ENCODE measurements at regions not wholly inside any gene's neighbourhood (a gene's known extent, or its start where the extent isn't known, plus 50 kb on each side); places are given as distances from the start of the nearest gene placed in this dataset.
"Not testable (repeated sequence)": the region's sequence is repeated elsewhere in the genome, so short reads cannot be mapped to it uniquely, and the experiment has no call there.

DNA sequence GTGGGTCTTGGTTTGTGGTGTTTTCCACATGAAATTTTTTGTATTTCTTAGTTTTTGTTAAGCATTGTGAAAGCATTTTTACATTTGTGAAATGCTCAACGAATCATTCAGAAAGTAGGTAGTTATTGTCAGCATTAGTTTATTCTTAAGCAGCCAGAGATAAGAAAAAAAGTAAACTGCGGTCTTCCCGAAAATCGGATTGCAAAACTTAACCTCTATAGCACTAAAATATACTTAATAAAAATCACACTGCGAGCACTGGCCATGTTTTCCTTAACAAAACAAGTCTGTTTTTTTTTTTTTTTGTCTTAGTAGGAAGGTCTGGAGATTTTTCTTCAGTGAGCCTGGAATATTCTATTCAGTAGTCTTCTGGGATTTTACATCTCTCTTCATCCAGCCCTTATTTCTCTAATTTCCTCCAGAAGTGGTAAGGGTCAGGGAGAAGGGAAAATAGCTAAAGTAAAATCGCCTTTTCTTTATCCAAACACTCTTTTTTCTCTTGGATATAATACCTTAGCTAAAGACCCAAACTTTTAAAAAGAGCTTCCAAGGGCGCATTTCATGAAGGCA lies 289.9 kb downstream of the DMAC1 start:
- in situ Hi-C loops (cut with HindIII; ENCODE audit: low pct_unique_long_range_greater_than_20kb, low sequenced_read_pairs): no loop called here
- no peak for DNase-seq (ENCODE audit: low read depth, low spot score)

DNA sequence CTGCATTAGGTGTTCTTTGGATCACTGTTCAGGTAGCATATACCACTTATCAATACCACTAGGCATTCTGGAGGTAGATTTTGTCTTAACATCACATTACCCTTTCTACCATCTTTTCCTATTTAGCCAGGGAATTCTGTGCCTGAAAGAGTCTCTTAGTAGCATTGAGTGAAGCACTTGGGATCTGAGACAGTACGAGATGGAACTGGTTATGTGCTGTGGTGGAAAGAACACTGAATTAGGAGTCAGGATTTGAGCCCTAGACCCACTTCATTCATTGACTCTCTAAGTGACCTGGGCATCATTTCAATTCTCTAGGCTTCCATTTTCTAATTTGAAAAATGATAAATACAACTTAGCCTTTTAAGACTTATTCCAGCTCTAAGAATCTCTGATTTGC lies 291.1 kb downstream of the DMAC1 start:
- in situ Hi-C loops (cut with HindIII; ENCODE audit: low pct_unique_long_range_greater_than_20kb, low sequenced_read_pairs): no loop called here
- DNase-seq (ENCODE audit: low read depth, low spot score): no peak

DNA sequence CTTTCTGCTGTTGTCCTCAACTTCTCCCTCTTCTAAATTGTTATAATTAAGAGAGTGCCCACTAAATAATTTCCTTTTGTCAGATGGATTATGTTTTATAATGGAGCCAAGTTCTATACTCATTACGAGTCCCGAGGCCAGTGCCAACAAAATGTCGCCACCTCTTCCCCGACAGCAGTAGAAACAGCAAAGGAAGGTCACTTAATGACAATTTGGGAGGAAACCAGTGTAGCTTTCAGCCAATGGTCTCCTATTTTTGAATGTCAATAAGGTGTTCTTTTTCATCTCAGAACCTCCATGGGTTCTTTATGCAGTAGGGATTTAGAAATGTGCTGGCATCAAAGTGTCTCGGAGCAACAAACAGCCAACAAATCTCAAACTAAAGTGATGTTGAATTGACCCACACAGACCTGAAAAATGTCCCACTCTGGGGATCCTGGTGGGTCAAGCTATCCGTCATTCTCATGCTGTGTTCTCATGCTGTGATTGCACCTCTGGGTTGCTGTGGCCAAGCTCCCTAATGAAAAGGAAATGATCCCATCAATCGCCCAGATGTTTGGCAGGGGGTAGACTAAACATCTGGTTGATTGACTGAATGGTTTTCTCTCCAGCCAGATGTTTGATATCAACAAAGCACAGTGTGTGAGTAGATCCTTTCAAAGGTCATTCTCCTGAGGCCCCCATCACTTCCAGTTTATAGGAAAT lies 291.9 kb downstream of the DMAC1 start:
- in situ Hi-C loops (cut with HindIII; ENCODE audit: low pct_unique_long_range_greater_than_20kb, low sequenced_read_pairs): no loop called here
- no peak for DNase-seq (ENCODE audit: low read depth, low spot score)

DNA sequence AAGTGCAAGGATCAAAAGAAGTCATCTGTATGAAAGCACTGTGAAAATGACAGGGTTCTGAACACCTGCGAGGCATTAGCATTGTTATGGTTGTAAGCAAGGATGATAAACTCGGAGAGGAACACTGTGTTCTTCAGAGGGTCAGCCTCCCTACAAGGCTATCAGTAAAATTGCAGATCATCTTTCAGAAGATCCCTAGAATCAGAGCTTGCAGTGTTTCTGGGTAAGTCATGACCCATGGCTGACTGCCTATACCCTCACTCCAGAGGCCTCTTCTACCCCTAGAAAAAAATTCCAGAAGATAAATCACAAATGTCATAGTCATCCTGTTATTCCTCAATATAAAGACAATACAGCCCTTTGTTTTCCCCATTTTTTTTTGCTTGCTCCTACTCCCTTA lies 292.6 kb downstream of the DMAC1 start:
- DNase-seq (ENCODE audit: low read depth, low spot score): no peak
- in situ Hi-C loops (cut with HindIII; ENCODE audit: low pct_unique_long_range_greater_than_20kb, low sequenced_read_pairs): no loop called here

DNA sequence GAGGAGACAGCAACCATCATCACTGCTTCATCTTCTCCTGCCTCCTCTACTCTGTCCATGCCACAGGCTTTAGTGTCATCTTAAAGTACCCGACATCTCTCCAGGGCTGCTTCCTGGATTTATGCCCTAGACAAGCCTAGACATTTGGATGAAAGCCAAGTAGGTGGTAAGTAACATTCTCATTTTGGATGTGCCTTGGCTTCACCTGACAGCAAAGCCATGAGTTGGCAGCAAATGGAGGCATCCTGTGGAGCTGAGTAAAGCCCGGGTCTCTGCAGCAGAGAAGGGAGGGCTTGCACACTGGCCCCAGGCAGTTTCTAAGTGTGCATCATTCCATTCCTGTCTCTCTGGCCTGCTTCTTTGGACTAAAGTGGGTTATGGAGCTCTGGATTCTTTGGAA lies 299.1 kb downstream of the DMAC1 start:
- no peak for DNase-seq (ENCODE audit: low read depth, low spot score)
- in situ Hi-C loops (cut with HindIII; ENCODE audit: low pct_unique_long_range_greater_than_20kb, low sequenced_read_pairs): no loop called here

DNA sequence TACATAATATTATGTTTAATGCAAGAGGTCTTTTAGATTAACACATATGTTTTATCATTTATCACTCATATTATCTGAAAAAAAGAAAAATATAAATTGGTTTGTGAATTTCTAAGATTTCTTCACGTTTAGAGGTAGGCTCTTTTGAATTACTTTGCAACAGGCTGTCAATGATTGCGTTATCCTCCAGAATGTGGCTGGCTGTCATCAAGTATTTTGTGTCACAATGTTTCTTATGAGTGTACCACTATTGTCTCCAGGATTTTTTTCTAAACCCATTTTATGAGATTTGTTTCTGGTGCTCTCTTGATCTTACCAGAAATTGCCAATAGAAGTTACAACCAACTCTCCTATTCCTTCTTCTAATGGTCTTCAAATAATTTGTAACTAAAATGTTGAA lies 307.9 kb downstream of the DMAC1 start:
- in situ Hi-C loops (cut with HindIII; ENCODE audit: low pct_unique_long_range_greater_than_20kb, low sequenced_read_pairs): no loop called here
- DNase-seq (ENCODE audit: low read depth, low spot score): no peak

DNA sequence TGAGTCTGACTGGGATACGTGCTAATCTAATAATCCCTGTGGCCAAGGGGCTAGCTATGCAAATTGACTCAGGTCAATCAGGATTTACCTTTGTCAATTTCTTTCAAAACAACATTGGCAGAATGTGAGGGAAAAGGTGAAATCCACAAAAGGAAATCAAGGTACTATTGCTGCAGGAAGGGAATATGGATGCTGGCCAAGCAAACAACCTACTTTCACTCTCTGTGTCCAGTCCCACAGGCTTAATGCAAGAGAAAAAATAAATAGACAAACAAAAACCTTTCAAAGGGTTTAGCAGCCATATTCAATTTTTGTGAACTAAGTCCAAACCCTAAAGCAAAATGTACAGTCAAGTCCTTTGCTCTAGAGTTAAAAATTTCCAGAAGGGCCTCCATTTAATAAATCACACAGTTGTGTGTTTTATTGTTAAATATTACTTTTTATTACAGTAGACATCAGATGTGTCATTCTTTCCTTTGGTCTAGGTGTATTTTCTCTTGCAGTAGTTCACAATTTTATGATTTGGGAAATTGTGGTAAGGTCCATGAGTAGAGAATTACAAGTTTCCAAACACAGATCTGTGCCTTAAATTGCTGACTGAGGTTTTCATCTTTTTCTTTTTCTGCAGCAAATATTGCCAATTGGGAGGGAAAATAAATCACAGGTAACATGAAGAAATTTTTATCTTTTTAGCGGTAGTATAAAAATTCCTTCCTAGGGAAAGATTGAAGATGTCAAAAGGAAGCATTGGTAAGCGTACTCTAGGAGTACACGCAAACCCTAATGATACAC lies 309.1 kb downstream of the DMAC1 start:
- DNase-seq (ENCODE audit: low read depth, low spot score): no peak
- in situ Hi-C loops (cut with HindIII; ENCODE audit: low pct_unique_long_range_greater_than_20kb, low sequenced_read_pairs): no loop called here

DNA sequence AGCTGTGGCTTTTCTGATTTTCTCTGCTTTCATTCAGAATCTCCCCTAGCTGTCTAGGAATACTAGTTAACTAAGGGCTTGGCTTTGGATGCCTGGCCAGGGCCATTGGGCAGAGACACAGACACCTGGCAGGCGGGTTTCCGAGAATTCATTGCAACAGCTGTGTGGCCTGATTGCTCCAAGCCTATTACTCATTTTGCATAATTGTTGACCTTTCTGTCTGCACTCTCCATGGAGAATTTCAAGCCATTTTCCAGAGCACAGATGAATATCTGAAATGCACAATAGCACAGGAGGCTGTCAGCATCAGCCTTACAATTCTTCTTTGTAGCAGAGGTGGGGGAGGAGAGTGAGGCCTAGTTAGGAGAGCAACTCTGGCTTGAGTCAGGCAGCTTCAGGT lies 310.5 kb downstream of the DMAC1 start:
- in situ Hi-C loops (cut with HindIII; ENCODE audit: low pct_unique_long_range_greater_than_20kb, low sequenced_read_pairs): no loop called here
- DNase-seq (ENCODE audit: low read depth, low spot score): no peak

DNA sequence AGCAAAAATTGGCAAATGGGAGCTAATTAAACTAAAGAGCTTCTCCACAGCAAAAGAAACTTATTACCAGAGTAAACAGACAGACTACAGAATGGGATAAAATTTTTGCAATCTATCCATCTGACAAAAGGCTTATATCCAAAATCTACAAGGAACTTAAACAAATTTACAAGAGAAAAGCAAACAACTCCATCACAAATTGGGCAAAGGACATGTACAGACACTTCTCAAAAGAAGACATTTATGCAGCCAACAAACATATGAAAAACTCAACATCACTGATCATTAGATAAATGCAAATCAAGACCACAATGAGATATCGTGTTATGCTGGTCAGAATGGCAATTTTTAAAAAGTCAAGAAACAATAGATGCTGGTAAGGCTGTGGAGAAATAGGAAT lies 315.6 kb downstream of the DMAC1 start:
- DNase-seq (ENCODE audit: low read depth, low spot score); in situ Hi-C loops (cut with HindIII; ENCODE audit: low pct_unique_long_range_greater_than_20kb, low sequenced_read_pairs): not testable (repeated sequence)

DNA sequence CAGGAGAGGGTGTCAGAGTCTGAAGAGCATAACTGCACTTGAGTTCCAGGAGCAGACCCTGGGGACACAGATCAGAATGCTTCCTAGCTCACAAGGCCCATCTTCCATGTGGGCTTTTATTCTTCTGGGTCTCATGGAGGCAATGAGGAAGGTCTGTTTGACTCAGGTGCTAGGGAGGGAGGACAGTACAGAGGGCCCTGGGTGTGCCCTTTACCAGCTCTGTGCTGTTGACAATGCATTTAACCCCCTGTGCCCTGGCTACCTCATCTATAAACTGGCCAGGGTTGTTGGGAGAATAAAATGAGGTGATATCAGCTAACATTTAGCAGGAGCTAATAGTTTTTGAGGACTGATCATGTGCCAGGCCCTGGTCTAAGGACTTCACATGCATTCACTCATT lies 318.0 kb downstream of the DMAC1 start:
- no peak for DNase-seq (ENCODE audit: low read depth, low spot score)
- in situ Hi-C loops (cut with HindIII; ENCODE audit: low pct_unique_long_range_greater_than_20kb, low sequenced_read_pairs): no loop called here

DNA sequence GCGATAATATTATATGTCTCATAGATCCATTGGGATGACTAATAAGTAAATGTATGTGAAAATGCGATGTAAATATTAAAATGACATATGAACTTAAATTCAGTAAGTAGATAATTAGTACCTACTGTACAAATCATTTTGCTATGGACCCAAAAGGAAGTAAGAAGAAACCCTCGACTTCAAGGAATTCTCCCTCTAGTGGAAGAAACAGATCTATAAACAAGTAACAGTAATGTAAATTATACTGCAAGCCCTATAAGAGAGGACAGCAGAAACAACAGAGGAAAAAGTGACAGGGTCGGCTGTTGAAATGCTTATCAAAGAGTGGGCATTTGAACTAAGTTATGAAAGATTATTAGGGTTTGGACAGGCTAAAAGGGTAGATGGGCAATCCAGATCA lies 320.3 kb downstream of the DMAC1 start:
- peak; percentile 2 for DNase-seq (ENCODE audit: low read depth, low spot score)
- in situ Hi-C loops (cut with HindIII; ENCODE audit: low pct_unique_long_range_greater_than_20kb, low sequenced_read_pairs): no loop called here

DNA sequence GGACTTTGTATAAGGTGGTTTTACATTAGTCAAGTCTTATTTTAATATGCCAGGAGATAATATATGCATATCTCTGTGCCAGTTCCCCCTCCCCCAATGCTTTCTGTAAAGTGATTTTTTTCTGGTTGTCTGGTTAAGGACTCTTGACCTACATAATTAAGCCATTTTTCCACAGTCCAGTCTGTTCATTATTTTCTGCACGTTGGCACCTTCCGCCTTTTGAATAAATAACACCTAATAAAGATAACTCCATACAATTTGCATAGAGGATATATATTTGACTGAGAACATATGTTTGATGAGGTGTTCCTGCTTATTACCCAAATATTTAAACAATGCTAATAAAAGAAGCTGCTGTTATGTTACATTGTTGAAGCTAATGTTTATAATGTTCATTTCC lies 320.9 kb downstream of the DMAC1 start:
- no peak for DNase-seq (ENCODE audit: low read depth, low spot score)
- in situ Hi-C loops (cut with HindIII; ENCODE audit: low pct_unique_long_range_greater_than_20kb, low sequenced_read_pairs): no loop called here

DNA sequence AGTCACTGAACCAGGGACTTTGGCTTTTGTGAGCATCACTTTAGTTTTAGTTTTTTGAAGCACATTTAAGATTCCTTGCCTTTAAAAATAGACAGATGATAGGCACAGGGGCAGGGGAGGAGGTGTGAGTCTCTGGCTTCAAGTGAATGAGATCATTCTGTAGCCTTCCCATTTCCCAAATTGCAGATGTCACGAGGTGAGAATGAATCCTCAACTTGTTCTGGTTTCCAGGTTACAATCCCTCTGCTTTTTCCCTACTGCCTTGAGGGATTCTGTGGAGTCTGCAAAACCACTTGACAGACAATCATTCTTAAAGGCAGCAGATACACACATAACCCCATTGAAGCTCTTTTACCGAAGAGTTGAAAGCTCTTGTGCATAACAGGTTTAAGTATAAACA lies 332.4 kb downstream of the DMAC1 start:
- DNase-seq (ENCODE audit: low read depth, low spot score): peak; percentile 88
- in situ Hi-C loops (cut with HindIII; ENCODE audit: low pct_unique_long_range_greater_than_20kb, low sequenced_read_pairs): no loop called here

DNA sequence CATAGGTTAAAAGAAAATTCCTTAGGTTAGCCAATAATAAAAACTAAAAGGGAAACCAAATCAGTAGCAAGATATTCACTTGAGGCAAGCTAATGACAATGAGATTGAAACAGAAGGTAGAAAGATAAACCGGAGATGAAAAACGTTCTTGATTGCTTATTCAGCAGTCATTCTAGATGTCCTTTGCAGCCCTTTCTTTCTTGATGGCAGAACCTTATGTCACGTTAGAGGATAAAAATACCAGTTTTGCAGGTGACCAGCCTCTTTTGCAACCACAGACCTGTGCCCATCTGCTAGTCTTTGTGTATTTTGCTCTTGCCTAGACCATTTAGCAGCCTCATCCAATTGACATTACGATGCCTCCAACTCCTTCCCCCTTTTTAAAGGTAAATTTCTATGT lies 337.8 kb downstream of the DMAC1 start:
- in situ Hi-C loops (cut with HindIII; ENCODE audit: low pct_unique_long_range_greater_than_20kb, low sequenced_read_pairs): no loop called here
- no peak for DNase-seq (ENCODE audit: low read depth, low spot score)

DNA sequence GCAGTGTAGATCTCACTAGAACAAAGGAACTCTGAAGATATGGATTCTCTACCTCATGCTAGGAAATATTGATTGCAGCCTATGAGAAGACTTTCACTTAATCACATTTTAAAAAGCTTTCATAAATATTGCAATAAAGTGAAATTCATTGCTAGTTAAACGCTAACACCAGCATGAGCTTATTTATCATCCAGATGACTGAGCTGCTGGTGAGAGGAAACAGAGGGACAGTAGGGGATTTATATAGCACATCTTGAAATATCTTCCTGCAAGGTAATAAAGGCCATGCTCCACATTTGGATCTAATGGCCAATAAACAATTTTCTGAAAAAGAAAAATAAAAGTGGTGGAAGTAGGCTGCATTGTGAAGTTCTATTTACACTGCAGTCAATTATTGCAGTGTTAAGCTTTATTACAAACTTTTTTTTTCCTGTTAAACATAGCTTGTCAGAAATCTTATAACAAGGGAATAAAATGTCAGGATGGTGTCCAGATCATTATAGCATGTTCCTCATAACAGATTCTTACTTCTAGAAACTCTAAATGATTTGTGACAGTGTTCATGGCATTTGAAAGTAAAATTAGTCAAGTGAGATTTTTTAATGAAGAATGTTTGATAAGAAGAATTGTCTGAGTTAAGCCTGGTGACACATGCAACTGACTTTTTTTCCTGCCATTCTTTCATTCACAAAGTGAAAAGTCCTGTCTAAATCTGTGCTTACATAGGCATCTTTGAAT lies 342.6 kb downstream of the DMAC1 start:
- no peak for DNase-seq (ENCODE audit: low read depth, low spot score)
- in situ Hi-C loops (cut with HindIII; ENCODE audit: low pct_unique_long_range_greater_than_20kb, low sequenced_read_pairs): no loop called here

DNA sequence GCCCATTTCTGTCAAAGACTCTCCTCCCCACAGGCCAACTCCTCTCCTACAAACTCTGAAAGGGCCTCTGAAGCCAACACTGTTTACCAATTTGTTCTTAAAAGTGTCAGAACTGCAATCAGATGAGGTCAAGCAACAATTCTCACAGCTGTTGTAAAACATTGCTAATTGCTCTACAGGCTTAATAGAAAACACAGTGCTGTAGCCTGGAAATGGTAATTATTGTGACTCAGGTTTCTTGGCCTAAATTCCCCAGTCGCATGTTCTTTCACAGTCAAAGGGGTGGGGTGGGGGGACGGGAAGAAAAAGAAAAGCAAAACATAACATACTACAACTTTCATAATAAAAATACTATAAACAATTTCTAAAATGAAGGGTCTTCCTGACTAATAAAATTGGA lies 343.2 kb downstream of the DMAC1 start:
- DNase-seq (ENCODE audit: low read depth, low spot score): no peak
- in situ Hi-C loops (cut with HindIII; ENCODE audit: low pct_unique_long_range_greater_than_20kb, low sequenced_read_pairs): no loop called here

DNA sequence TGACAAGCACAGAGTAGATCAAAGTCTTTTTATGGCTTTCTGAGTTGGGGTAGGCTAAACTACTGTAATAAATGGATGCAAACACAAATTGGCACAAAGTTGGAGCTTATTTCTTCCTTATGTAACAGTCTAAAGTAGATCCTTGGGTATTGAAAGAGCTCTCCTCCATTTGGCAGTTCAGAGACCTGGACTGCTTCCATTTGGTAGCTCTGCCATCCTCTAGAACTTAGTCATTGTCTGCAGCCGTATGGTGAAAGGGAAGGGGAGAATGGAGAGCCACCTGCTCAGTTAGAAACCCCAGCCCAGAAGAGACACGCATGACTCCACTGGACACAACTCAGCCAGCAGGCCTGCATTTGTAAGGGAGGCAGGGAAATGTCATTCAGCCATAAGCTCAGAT lies 345.0 kb downstream of the DMAC1 start:
- in situ Hi-C loops (cut with HindIII; ENCODE audit: low pct_unique_long_range_greater_than_20kb, low sequenced_read_pairs): no loop called here
- DNase-seq (ENCODE audit: low read depth, low spot score): no peak

DNA sequence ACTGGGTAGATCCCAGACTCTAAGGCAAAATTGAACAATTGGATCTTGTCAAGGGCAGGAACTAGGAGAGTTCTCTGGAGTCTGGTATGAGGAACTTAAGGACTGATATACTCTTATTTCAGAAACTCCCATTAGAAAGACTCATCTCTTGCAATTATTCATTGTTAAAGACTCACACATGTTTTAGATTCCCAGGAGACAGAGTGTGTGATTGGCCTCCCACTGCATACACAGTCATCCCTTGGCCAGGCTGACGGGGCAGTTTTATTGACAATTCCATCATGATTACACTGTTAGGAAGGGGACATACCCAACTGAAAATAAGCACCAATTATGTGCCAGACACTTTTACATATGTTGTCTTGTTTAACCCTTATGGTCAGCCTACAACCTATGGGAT lies 347.2 kb downstream of the DMAC1 start:
- no peak for DNase-seq (ENCODE audit: low read depth, low spot score)
- in situ Hi-C loops (cut with HindIII; ENCODE audit: low pct_unique_long_range_greater_than_20kb, low sequenced_read_pairs): no loop called here
